SH-SY5Y (cell line): ENCODE measurements at regions not wholly inside any gene's neighbourhood (a gene's known extent, or its start where the extent isn't known, plus 50 kb on each side); places are given as distances from the start of the nearest gene placed in this dataset.

ENCODE experiments used
- GATA2 ChIP-seq: IDR thresholded peaks from 2 replicates; pipeline ENCODE4 v1.6.1; 2011; ENCODE audit warnings: mild to moderate bottlenecking, low read depth, low read length
- GATA3 ChIP-seq: IDR thresholded peaks from 2 replicates; pipeline ENCODE4 v1.6.1; 2011; ENCODE audit warnings: low read depth, mild to moderate bottlenecking, low read length, moderate library complexity

DNA sequence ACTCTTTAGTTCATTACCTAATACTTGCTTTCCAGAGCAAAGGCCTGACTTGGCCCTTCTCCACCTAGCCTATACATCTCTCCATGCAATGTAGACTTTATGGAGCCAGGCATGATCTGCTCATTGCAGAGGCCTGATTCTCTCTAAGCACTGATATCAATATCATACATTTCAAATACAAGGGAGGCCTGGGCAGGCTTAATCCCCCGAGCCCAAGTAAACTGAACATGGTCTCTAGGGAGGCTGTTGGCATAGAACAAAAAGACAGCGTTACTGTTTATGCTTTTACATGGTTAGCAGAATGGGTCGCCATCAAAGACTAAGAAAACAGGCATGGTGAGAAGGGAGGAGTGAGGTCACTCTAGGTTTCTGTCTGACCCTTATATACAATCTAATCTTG lies 695.1 kb downstream of the ZEB2 start:
- TF ChIP-seq GATA3 = no peak
- TF ChIP-seq GATA2 = no peak
